CD4-positive, alpha-beta T cell (primary cell): ENCODE measurements at regions not wholly inside any gene's neighbourhood (a gene's known extent, or its start where the extent isn't known, plus 50 kb on each side); places are given as distances from the start of the nearest gene placed in this dataset.
"Not testable (repeated sequence)": the region's sequence is repeated elsewhere in the genome, so short reads cannot be mapped to it uniquely, and the experiment has no call there.

Experiments used
- ATAC-seq: fragments of 200-7000 bp; cut with Tn5 transposase; one replicate; pipeline ENCODE4 v1.10.0; 2022; ENCODE audit warnings: mild to moderate bottlenecking; ENCODE audit not compliant: poor library complexity
- CTCF ChIA-PET: fragments of 350-600 bp; sonication (Branson Sonifier 250); formaldehyde crosslinking; loops from one replicate; lab custom pipeline; 2021; ENCODE audit warnings: antibody characterized with exemption, inconsistent platforms; lab: Charles Lee
- POLR2A ChIA-PET: fragments of 350-600 bp; sonication (Branson Sonifier 250); formaldehyde crosslinking; loops from one replicate; lab custom pipeline; 2021; ENCODE audit warnings: antibody characterized with exemption, inconsistent platforms; lab: Charles Lee
- DNase-seq, 14 experiments: peaks; one replicate each; pipeline ENCODE4 v3.0.0-alpha.2; 2013 to 2020; ENCODE audit warnings: mixed read lengths in 2 of 14
- H3K27ac ChIP-seq, 2 donors: one replicate each; pipeline versions ENCODE4 v1.5.1 to v1.7.0; 2013; ENCODE audit warnings: low read length in 2 of 2, low read depth in 1 of 2, mild to moderate bottlenecking in 1 of 2
- H3K27me3 ChIP-seq, 2 experiments: 1 replicate in 1 of 2; 2 replicates in 1 of 2; pipeline versions ENCODE4 v1.6.1 to v1.7.0; 2013; ENCODE audit warnings: low read length in 2 of 2, control low read depth in 1 of 2, mild to moderate bottlenecking in 1 of 2, moderate library complexity in 1 of 2; ENCODE audit not compliant: insufficient read depth in 2 of 2, control insufficient read depth in 1 of 2
- H3K36me3 ChIP-seq: one replicate; pipeline ENCODE4 v1.6.1; 2013; ENCODE audit warnings: low read length, control low read depth; ENCODE audit not compliant: insufficient read depth
- H3K4me1 ChIP-seq: one replicate; pipeline ENCODE4 v1.6.1; 2013; ENCODE audit warnings: low read length, control low read depth; ENCODE audit not compliant: insufficient read depth
- H3K4me3 ChIP-seq: one replicate; pipeline ENCODE4 v1.5.1; 2013; ENCODE audit warnings: mild to moderate bottlenecking, low read length, moderate library complexity
- H3K9me3 ChIP-seq, 2 experiments: 1 replicate in 1 of 2; 2 replicates in 1 of 2; pipeline versions ENCODE4 v1.6.1 to v1.7.0; 2013; ENCODE audit warnings: low read length in 2 of 2, mild to moderate bottlenecking in 2 of 2, control low read depth in 1 of 2, moderate library complexity in 1 of 2; ENCODE audit not compliant: control insufficient read depth in 1 of 2, insufficient read depth in 1 of 2
- H3K27ac Mint-ChIP-seq: one replicate; pipeline ENCODE4 v1.8.0; 2020; ENCODE audit warnings: mixed read lengths
- H3K27me3 Mint-ChIP-seq: one replicate; pipeline ENCODE4 v1.8.0; 2021; ENCODE audit warnings: mixed read lengths
- H3K36me3 Mint-ChIP-seq: one replicate; pipeline ENCODE4 v1.8.0; 2021; ENCODE audit warnings: low read depth, mixed read lengths
- H3K4me1 Mint-ChIP-seq: one replicate; pipeline ENCODE4 v1.8.0; 2021; ENCODE audit warnings: low read depth, mixed read lengths
- H3K4me3 Mint-ChIP-seq: one replicate; pipeline ENCODE4 v1.8.0; 2020; ENCODE audit warnings: mild to moderate bottlenecking, mixed read lengths
- H3K9me3 Mint-ChIP-seq: one replicate; pipeline ENCODE4 v1.8.0; 2020; ENCODE audit warnings: mixed read lengths
- intact Hi-C, 2 experiments: fragments of 100-400 bp; cut with DNase I in 1 of 2; cut with micrococcal nuclease in 1 of 2; formaldehyde crosslinking; loops; one replicate each; pipeline versions ENCODE4 v1.15.1 to v1.9.0; 2023 to 2025; cut with DNase I, micrococcal nuclease
- TF ChIP-seq, protein P1 (sequence below): fragments of 200-600 bp; IDR thresholded peaks from one replicate; pipeline ENCODE4 v1.8.0; 2022; ENCODE audit warnings: antibody characterized with exemption, mild to moderate bottlenecking

DNA sequence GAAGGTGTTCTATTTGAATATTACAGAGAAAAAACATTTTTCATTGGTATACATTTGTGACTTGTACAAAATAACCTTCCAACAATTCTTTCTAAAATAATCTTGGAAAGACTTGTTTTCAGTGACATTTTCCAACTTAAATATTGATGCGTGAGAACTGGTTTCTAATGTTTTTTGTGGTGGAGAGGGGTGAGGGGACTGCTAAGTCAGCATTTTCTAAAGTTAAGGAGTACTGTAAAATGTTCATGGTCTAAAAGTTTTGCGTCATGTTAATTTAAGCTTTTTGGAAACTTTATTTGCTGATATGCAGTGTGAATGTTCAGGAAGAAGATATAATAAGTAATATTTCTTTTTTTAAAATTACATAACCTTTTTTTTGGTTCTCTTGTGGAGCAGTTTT, 229.3 kb downstream of the MAGEB5 start:
- no peaks in the 10 kb centered on the region for H3K36me3 ChIP-seq
- Mint-ChIP-seq H3K36me3 (no peaks in the 10 kb centered on the region), H3K4me3 (no peak overlapping the region), H3K27ac (no peak overlapping the region), H3K27me3 (no peaks in the 10 kb centered on the region), H3K4me1 (no peaks in the 10 kb centered on the region), H3K9me3 (no peaks in the 10 kb centered on the region)
- DNase-seq: no peak
- H3K4me1 ChIP-seq: no peaks in the 10 kb centered on the region
- CTCF ChIA-PET: no interaction called here
- POLR2A ChIA-PET: no interaction called here
- H3K27me3 ChIP-seq: no peaks in the 10 kb centered on the region
- intact Hi-C loops: no loop called here
- TF ChIP-seq, protein P1, sequence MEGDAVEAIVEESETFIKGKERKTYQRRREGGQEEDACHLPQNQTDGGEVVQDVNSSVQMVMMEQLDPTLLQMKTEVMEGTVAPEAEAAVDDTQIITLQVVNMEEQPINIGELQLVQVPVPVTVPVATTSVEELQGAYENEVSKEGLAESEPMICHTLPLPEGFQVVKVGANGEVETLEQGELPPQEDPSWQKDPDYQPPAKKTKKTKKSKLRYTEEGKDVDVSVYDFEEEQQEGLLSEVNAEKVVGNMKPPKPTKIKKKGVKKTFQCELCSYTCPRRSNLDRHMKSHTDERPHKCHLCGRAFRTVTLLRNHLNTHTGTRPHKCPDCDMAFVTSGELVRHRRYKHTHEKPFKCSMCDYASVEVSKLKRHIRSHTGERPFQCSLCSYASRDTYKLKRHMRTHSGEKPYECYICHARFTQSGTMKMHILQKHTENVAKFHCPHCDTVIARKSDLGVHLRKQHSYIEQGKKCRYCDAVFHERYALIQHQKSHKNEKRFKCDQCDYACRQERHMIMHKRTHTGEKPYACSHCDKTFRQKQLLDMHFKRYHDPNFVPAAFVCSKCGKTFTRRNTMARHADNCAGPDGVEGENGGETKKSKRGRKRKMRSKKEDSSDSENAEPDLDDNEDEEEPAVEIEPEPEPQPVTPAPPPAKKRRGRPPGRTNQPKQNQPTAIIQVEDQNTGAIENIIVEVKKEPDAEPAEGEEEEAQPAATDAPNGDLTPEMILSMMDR: no peak
- no peak overlapping the region for H3K4me3 ChIP-seq
- no peaks in the 10 kb centered on the region for H3K9me3 ChIP-seq
- ATAC-seq: no peak
- no peak overlapping the region for H3K27ac ChIP-seq

DNA sequence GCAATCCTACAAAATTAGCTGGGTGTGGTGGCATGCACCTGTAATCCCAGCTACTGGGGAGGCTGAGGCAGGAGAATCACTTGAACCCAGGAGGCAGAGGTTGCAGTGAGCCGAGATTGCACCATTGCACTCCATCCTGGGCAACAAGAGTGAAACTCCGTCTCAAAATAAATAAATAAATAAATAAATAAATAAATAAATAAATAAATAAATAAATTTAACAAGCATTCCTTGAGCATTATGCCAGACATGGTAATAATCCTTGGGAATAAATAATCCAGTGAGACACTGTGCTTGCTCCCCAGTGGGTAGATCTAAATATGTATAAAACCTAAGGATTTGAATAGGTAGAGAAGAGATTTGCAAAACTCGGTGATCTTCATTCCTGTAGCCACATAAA, 228.4 kb downstream of the MAGEB5 start:
- H3K4me1 Mint-ChIP-seq, H3K27me3 Mint-ChIP-seq, H3K4me3 ChIP-seq, intact Hi-C loops, H3K4me3 Mint-ChIP-seq, DNase-seq, H3K4me1 ChIP-seq, H3K27ac Mint-ChIP-seq, H3K36me3 Mint-ChIP-seq, H3K9me3 ChIP-seq, H3K27ac ChIP-seq, CTCF ChIA-PET, ATAC-seq, H3K27me3 ChIP-seq, H3K9me3 Mint-ChIP-seq, H3K36me3 ChIP-seq, POLR2A ChIA-PET: not testable (repeated sequence)

DNA sequence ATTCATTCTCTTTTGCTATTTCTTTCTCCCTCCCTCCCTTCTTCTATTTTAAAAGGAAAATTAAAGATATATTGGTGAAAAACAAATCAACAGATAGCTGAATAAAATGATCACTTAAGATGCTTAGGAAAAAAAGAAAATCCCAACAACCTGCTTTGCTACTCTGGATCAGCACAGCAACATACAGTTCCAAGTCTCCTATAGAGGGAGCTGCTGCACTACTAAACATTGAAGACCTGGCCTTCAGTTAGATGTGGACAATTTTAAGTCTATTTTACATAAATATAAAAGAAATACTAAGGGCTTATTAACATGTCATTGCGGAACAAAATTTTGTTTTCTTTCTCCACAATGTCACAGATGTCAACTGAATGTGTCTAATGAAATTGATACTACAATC, 226.4 kb downstream of the MAGEB5 start:
- intact Hi-C loops: no loop called here
- H3K27ac Mint-ChIP-seq: no peak overlapping the region
- H3K9me3 Mint-ChIP-seq: no peaks in the 10 kb centered on the region
- Histone ChIP-seq H3K9me3 (no peaks in the 10 kb centered on the region), H3K36me3 (no peaks in the 10 kb centered on the region), H3K27me3 (no peaks in the 10 kb centered on the region), H3K4me3 (no peak overlapping the region), H3K4me1 (no peaks in the 10 kb centered on the region), H3K27ac (no peak overlapping the region)
- ChIA-PET CTCF (no interaction called here), POLR2A (no interaction called here)
- no peak overlapping the region for H3K4me3 Mint-ChIP-seq
- DNase-seq (no peak), ATAC-seq (no peak)
- no peaks in the 10 kb centered on the region for H3K4me1 Mint-ChIP-seq
- H3K36me3 Mint-ChIP-seq: no peaks in the 10 kb centered on the region
- TF ChIP-seq, protein P1: no peak
- no peaks in the 10 kb centered on the region for H3K27me3 Mint-ChIP-seq

DNA sequence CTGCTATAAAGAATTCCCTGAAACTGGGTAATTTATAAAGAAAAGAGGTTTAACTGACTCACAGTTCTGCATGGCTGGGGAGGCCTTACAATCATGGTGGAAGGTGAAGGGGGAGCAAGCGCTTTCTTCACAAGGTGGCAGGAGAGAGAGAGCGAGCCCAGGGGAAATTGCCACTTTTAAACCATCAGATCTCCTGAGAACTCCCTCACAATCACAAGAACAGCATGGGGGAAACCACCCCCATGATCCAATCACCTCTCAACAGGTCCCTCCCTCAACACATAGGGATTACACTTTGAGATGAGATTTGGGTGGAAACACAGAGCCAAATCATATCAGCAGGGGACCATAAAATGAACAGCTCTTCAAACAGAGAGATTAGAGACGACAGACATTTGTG, 198.6 kb downstream of the MAGEB5 start:
- H3K9me3 Mint-ChIP-seq: peaks cover 3% of the 10 kb centered on the region
- H3K36me3 Mint-ChIP-seq: no peaks in the 10 kb centered on the region

More for the DNA sequence above, 198.6 kb downstream of the MAGEB5 start:
- no peaks in the 10 kb centered on the region for H3K4me1 Mint-ChIP-seq
- Histone ChIP-seq H3K9me3 (peaks cover 0 to 5% of the 10 kb centered on the region in 2 experiments), H3K27me3 (no peaks in the 10 kb centered on the region), H3K4me1 (no peaks in the 10 kb centered on the region), H3K27ac (no peak overlapping the region), H3K36me3 (no peaks in the 10 kb centered on the region), H3K4me3 (no peak overlapping the region)
- H3K27me3 Mint-ChIP-seq: no peaks in the 10 kb centered on the region
- ATAC-seq: no peak
- CTCF ChIA-PET: no interaction called here
- TF ChIP-seq, protein P1: no peak
- DNase-seq: no peak
- POLR2A ChIA-PET: no interaction called here
- H3K4me3 Mint-ChIP-seq: no peak overlapping the region
- intact Hi-C loops: no loop called here
- no peak overlapping the region for H3K27ac Mint-ChIP-seq
